K562 (cell line): ENCODE measurements at regions not wholly inside any gene's neighbourhood (a gene's known extent, or its start where the extent isn't known, plus 50 kb on each side); places are given as distances from the start of the nearest gene placed in this dataset.

Source experiments
- ATAC-seq: fragments of 200-7000 bp; cut with Tn5 transposase; 3 replicates; pipeline ENCODE4 v1.9.1; 2020; ENCODE audit warnings: moderate library complexity
- BruUV-seq: library from RNA; stranded (reverse); fragments of 400-500 nt; replicated peaks from 2 replicates; lab custom pipeline; 2021; lab: Mats Ljungman, UMichigan
- CTCF ChIA-PET: fragments of 300-600 bp; formaldehyde crosslinking; extraction: SDS; loops from one replicate; lab custom pipeline; 2021; ENCODE audit warnings: low intra/inter-chr PET ratio; lab: Yijun Ruan, JAX
- POLR2A ChIA-PET: fragments of 300-600, 350-650 bp; sonication (Branson Sonifier 250); formaldehyde crosslinking; extraction: SDS; loops from one replicate; lab custom pipeline; 2021; ENCODE audit warnings: antibody characterized with exemption, inconsistent platforms; lab: Yijun Ruan, JAX
- DNase-seq, 4 experiments: peaks; one replicate each; pipeline versions ENCODE4 v3.0.0 to v3.0.0-alpha.2; 2011 to 2018; ENCODE audit warnings: low spot score in 3 of 4, mixed read lengths in 3 of 4; ENCODE audit errors: extremely low read depth in 1 of 4
- FAIRE-seq: peaks from 2 replicates; lab custom pipeline; 2011; peaks lifted over from hg19 to GRCh38; lab: Jason Lieb, UNC
- H2AFZ ChIP-seq: 2 replicates; pipeline ENCODE4 v1.6.0; 2011; ENCODE audit warnings: low read depth, low read length, control low read depth, inconsistent platforms
- H3K27ac ChIP-seq: fragments of 200-600 bp; 3 replicates; pipeline ENCODE4 v1.8.0; 2011; ENCODE audit warnings: low read depth, mild to moderate bottlenecking, control low read depth, inconsistent platforms, low read length, moderate library complexity, mixed read lengths; ENCODE audit errors: extremely low read depth
- H3K27me3 ChIP-seq, 2 experiments: fragments of 300-600 bp in 1 of 2; 2 replicates in 1 of 2; 3 replicates in 1 of 2; pipeline versions ENCODE4 v1.6.0 to v1.8.0; 2011; ENCODE audit warnings: inconsistent platforms in 2 of 2, low read length in 2 of 2, mild to moderate bottlenecking in 1 of 2, mixed read lengths in 1 of 2, moderate library complexity in 1 of 2; ENCODE audit not compliant: control insufficient read depth in 2 of 2, insufficient read depth in 2 of 2
- H3K36me3 ChIP-seq: fragments of 300-600 bp; 3 replicates; pipeline ENCODE4 v1.8.0; 2011; ENCODE audit warnings: mild to moderate bottlenecking, low read length, inconsistent platforms; ENCODE audit not compliant: control insufficient read depth, insufficient read depth
- H3K4me1 ChIP-seq, 2 experiments: fragments of 200-600 bp in 1 of 2; replicated peaks in 1 of 2; 2 replicates in 1 of 2; 3 replicates in 1 of 2; pipeline versions ENCODE4 v1.5.1 to v1.8.0; 2011; ENCODE audit warnings: inconsistent platforms in 2 of 2, low read length in 2 of 2, mild to moderate bottlenecking in 1 of 2, mixed read lengths in 1 of 2, moderate library complexity in 1 of 2; ENCODE audit not compliant: control insufficient read depth in 2 of 2, insufficient read depth in 2 of 2
- H3K4me2 ChIP-seq: 2 replicates; pipeline ENCODE4 v1.6.1; 2011; ENCODE audit warnings: low read length, control low read depth, inconsistent platforms, mixed read lengths; ENCODE audit not compliant: insufficient read depth
- H3K4me3 ChIP-seq: fragments of 200-600 bp; sonication (generic), shearing (Covaris generic); 2 replicates; pipeline ENCODE4 v1.5.1; 2016; ENCODE audit warnings: control low read depth, inconsistent platforms
- H3K79me2 ChIP-seq: fragments of 200-600 bp; 3 replicates; pipeline ENCODE4 v1.8.0; 2011; ENCODE audit warnings: low read length, inconsistent platforms; ENCODE audit not compliant: control insufficient read depth, insufficient read depth
- H3K9ac ChIP-seq, 2 experiments: 2 replicates each; pipeline versions ENCODE4 v1.6.0 to v1.6.1; 2011; ENCODE audit warnings: low read depth in 2 of 2, low read length in 2 of 2, control low read depth in 1 of 2, inconsistent platforms in 1 of 2, mild to moderate bottlenecking in 1 of 2, mixed read lengths in 1 of 2; ENCODE audit not compliant: insufficient read depth in 1 of 2
- H3K9me1 ChIP-seq: one replicate; pipeline ENCODE4 v1.6.0; 2011; ENCODE audit warnings: inconsistent platforms, mild to moderate bottlenecking, low read length, moderate library complexity; ENCODE audit not compliant: control insufficient read depth, insufficient read depth
- H3K9me3 ChIP-seq: replicated peaks from 2 replicates; pipeline ENCODE4 v1.5.1; 2011; ENCODE audit warnings: low read depth, low read length, inconsistent platforms; ENCODE audit not compliant: control insufficient read depth, insufficient read depth
- H4K20me1 ChIP-seq: replicated peaks from 2 replicates; pipeline ENCODE4 v1.6.1; 2011; ENCODE audit warnings: low read length, inconsistent platforms, mixed read lengths; ENCODE audit not compliant: control insufficient read depth, insufficient read depth
- ATF7 ChIP-seq: fragments of 450-650 bp; IDR thresholded peaks from 2 replicates; pipeline ENCODE4 v1.7.1; 2014; ENCODE audit warnings: mild to moderate bottlenecking, moderate library complexity
- SOX6 ChIP-seq: fragments of 450-650 bp; IDR thresholded peaks from 2 replicates; pipeline ENCODE4 v1.6.1; 2014; ENCODE audit warnings: mild to moderate bottlenecking
- WGBS: fragments of 100-300 bp; shearing (Covaris generic); methylation state at CpG from one replicate; pipeline ENCODE4 v1.1.6; 2016; ENCODE audit warnings: low coverage, mixed read lengths; ENCODE audit not compliant: insufficient coverage; ENCODE audit errors: missing lambda C conversion rate; 5-methylcytosine and 5-hydroxymethylcytosine counted together
- in situ Hi-C: fragments of 300-500 bp; cut with MboI; formaldehyde crosslinking; loops from 4 replicates; pipeline ENCODE4 v1.15.0; 2018; ENCODE audit warnings: inconsistent platforms, mixed read lengths
- intact Hi-C: fragments of 100-400 bp; cut with micrococcal nuclease; formaldehyde crosslinking; loops from 2 replicates; pipeline ENCODE4 v1.14.2; 2022
- TF ChIP-seq, protein P1 (sequence below): fragments of 150-350 bp; conservative IDR thresholded peaks from 2 replicates; pipeline ENCODE4 v1.6.1; 2014; ENCODE audit warnings: low read length

DNA sequence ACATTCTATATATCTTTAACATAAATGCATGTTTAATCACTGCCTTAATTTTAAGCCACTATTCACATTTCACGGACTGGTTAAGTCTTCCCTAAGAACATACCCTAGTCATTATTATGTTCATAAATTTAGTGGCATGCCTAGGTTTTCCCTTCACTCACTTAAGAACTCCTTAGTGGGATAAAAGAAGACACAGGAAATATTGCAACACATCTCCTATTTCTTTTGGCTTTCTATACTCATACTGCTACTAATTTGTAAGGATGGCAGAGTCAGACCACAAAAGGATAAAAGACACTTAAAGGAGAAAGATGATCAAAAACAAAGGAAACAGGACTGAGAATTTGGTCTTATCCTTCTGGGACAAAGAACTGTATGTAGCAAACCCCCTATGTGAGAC, 951.4 kb downstream of the SORCS3 start:
- 0% methylated on average over 1 of the region's 1 CpG for WGBS
- H3K9me1 ChIP-seq: no peaks in the 10 kb centered on the region
- POLR2A ChIA-PET: no interaction called here
- H3K36me3 ChIP-seq: no peaks in the 10 kb centered on the region
- in situ Hi-C loops: no loop called here
- ATAC-seq: no peak
- BruUV-seq: no TSS peak
- intact Hi-C loops: no loop called here
- no peaks in the 10 kb centered on the region for H3K79me2 ChIP-seq
- H3K27ac ChIP-seq: no peak overlapping the region
- no peak overlapping the region for H2AFZ ChIP-seq
- no peaks in the 10 kb centered on the region for H4K20me1 ChIP-seq
- no peaks in the 10 kb centered on the region for H3K4me1 ChIP-seq
- no peaks in the 10 kb centered on the region for H3K27me3 ChIP-seq
- TF ChIP-seq, protein P1, sequence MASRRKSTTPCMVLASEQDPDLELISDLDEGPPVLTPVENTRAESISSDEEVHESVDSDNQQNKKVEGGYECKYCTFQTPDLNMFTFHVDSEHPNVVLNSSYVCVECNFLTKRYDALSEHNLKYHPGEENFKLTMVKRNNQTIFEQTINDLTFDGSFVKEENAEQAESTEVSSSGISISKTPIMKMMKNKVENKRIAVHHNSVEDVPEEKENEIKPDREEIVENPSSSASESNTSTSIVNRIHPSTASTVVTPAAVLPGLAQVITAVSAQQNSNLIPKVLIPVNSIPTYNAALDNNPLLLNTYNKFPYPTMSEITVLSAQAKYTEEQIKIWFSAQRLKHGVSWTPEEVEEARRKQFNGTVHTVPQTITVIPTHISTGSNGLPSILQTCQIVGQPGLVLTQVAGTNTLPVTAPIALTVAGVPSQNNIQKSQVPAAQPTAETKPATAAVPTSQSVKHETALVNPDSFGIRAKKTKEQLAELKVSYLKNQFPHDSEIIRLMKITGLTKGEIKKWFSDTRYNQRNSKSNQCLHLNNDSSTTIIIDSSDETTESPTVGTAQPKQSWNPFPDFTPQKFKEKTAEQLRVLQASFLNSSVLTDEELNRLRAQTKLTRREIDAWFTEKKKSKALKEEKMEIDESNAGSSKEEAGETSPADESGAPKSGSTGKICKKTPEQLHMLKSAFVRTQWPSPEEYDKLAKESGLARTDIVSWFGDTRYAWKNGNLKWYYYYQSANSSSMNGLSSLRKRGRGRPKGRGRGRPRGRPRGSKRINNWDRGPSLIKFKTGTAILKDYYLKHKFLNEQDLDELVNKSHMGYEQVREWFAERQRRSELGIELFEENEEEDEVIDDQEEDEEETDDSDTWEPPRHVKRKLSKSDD: no peak
- TF ChIP-seq ATF7 (no peak), SOX6 (no peak)
- TF ChIP-seq, all 486 proteins: peak for 0
- H3K4me3 ChIP-seq: no peak overlapping the region
- H3K4me2 ChIP-seq: no peak overlapping the region
- H3K9ac ChIP-seq: no peak overlapping the region
- FAIRE-seq (no peak), DNase-seq (no peak)
- CTCF ChIA-PET: no interaction called here
- H3K9me3 ChIP-seq: no peaks in the 10 kb centered on the region; the same call in 1 of the 2 replicates
